NCI-H446 treated with DMSO at 0.1 percent for 48 hours (cell line): ENCODE measurements at regions not wholly inside any gene's neighbourhood (a gene's known extent, or its start where the extent isn't known, plus 50 kb on each side); places are given as distances from the start of the nearest gene placed in this dataset.
"Not testable (repeated sequence)": the region's sequence is repeated elsewhere in the genome, so short reads cannot be mapped to it uniquely, and the experiment has no call there.

Experiments
- DNase-seq: peaks from one replicate; lab custom pipeline; 2025; lab: John Stamatoyannopoulos, UW

- DNase-seq, result peak; percentile 71
Measured at GRCh38 chr6:48401016-48401415, 290.0 kb upstream of the PTCHD4 start.

GRCh38 chr6:48397887-48398286 lies 286.9 kb upstream of the PTCHD4 start:
- DNase-seq, result no peak

- DNase-seq, result peak; percentile 84
Measured at GRCh38 chr6:48389146-48390043, 278.4 kb upstream of the PTCHD4 start.

- no peak for DNase-seq
Measured at GRCh38 chr6:48388044-48388443, 277.0 kb upstream of the PTCHD4 start.

- peak; percentile 34 for DNase-seq
Measured at GRCh38 chr6:48378884-48379407, 267.9 kb upstream of the PTCHD4 start.

GRCh38 chr6:48377115-48377514 lies 266.1 kb upstream of the PTCHD4 start:
- no peak for DNase-seq

- DNase-seq, result not testable (repeated sequence)
Measured at GRCh38 chr6:48371226-48371625, 260.2 kb upstream of the PTCHD4 start.

GRCh38 chr6:48369100-48369499 lies 258.1 kb upstream of the PTCHD4 start:
- DNase-seq, result no peak

GRCh38 chr6:48325701-48326100 lies 214.7 kb upstream of the PTCHD4 start:
- DNase-seq, result no peak

- DNase-seq, result no peak
Measured at GRCh38 chr6:48318670-48319069, 207.7 kb upstream of the PTCHD4 start.

GRCh38 chr6:48315915-48316314 lies 204.9 kb upstream of the PTCHD4 start:
- DNase-seq, result no peak

- DNase-seq, result no peak
Measured at GRCh38 chr6:48315051-48315719, 204.2 kb upstream of the PTCHD4 start.

GRCh38 chr6:48311301-48311700 lies 200.3 kb upstream of the PTCHD4 start:
- DNase-seq, result no peak

- no peak for DNase-seq
Measured at GRCh38 chr6:48307573-48307972, 196.6 kb upstream of the PTCHD4 start.

GRCh38 chr6:48290595-48290994 lies 179.6 kb upstream of the PTCHD4 start:
- peak; percentile 34 for DNase-seq

- DNase-seq, result no peak
Measured at GRCh38 chr6:48289841-48290240, 178.8 kb upstream of the PTCHD4 start.

- no peak for DNase-seq
Measured at GRCh38 chr6:48281217-48281616, 170.2 kb upstream of the PTCHD4 start.

GRCh38 chr6:48280035-48280620 lies 169.1 kb upstream of the PTCHD4 start:
- DNase-seq, result no peak

GRCh38 chr6:48278261-48278660 lies 167.3 kb upstream of the PTCHD4 start:
- DNase-seq, result no peak

GRCh38 chr6:48272518-48272917 lies 161.5 kb upstream of the PTCHD4 start:
- no peak for DNase-seq

- no peak for DNase-seq
Measured at GRCh38 chr6:48255094-48255493, 144.1 kb upstream of the PTCHD4 start.

- DNase-seq, result no peak
Measured at GRCh38 chr6:48249071-48249470, 138.1 kb upstream of the PTCHD4 start.

- no peak for DNase-seq
Measured at GRCh38 chr6:48243071-48243470, 132.1 kb upstream of the PTCHD4 start.
